HFFc6 (cell line): ENCODE measurements at regions not wholly inside any gene's neighbourhood (a gene's known extent, or its start where the extent isn't known, plus 50 kb on each side); places are given as distances from the start of the nearest gene placed in this dataset.

Experiments
- DNase-seq: peaks from one replicate; pipeline ENCODE4 v3.0.0-alpha.2; 2018
- H3K27ac Mint-ChIP-seq: 2 replicates; pipeline ENCODE4 v1.8.0; 2020; ENCODE audit warnings: mild to moderate bottlenecking, mixed read lengths
- H3K27me3 Mint-ChIP-seq: 2 replicates; pipeline ENCODE4 v1.8.0; 2021; ENCODE audit warnings: mild to moderate bottlenecking, moderate library complexity, mixed read lengths; ENCODE audit not compliant: insufficient read depth
- H3K36me3 Mint-ChIP-seq: 2 replicates; pipeline ENCODE4 v1.8.0; 2021; ENCODE audit warnings: low read depth, mixed read lengths
- H3K4me1 Mint-ChIP-seq: 2 replicates; pipeline ENCODE4 v1.8.0; 2020; ENCODE audit warnings: low read depth, mixed read lengths
- H3K4me3 Mint-ChIP-seq: 2 replicates; pipeline ENCODE4 v1.8.0; 2020; ENCODE audit warnings: mild to moderate bottlenecking, moderate library complexity, mixed read lengths
- H3K9me3 Mint-ChIP-seq: 2 replicates; pipeline ENCODE4 v1.8.0; 2020; ENCODE audit warnings: mild to moderate bottlenecking, mixed read lengths
- CTCF ChIP-seq: fragments of 200-600 bp; sonication (generic); IDR thresholded peaks from 2 replicates; pipeline ENCODE4 v1.5.0; 2021; ENCODE audit warnings: antibody characterized with exemption, mild to moderate bottlenecking

- no peak for DNase-seq
- peaks cover 17% of the 10 kb centered on the region; the same call in 1 of the 2 replicates for H3K27me3 Mint-ChIP-seq
- H3K4me1 Mint-ChIP-seq = no peaks in the 10 kb centered on the region
Measured at GRCh38 chr5:179413086-179413690, 67.9 kb upstream of the ADAMTS2 start.

GRCh38 chr5:179411161-179411841, 66.0 kb upstream of the ADAMTS2 start:
- Mint-ChIP-seq H3K27ac (no peak overlapping the region), H3K27me3 (peaks cover 10% of the 10 kb centered on the region; the same call in 1 of the 2 replicates), H3K4me1 (peaks cover 5% of the 10 kb centered on the region; the same call in 1 of the 2 replicates), H3K36me3 (no peaks in the 10 kb centered on the region), H3K4me3 (no peak overlapping the region), H3K9me3 (no peaks in the 10 kb centered on the region)
- no peak for TF ChIP-seq CTCF
- no peak for DNase-seq

More at GRCh38 chr5:179413086-179413690, 67.9 kb upstream of the ADAMTS2 start:
- Mint-ChIP-seq H3K4me3 (no peak overlapping the region), H3K9me3 (no peaks in the 10 kb centered on the region), H3K27ac (no peak overlapping the region), H3K36me3 (no peaks in the 10 kb centered on the region)
- TF ChIP-seq CTCF = no peak

GRCh38 chr5:179410291-179411160, 65.3 kb upstream of the ADAMTS2 start:
- Mint-ChIP-seq H3K4me3 (no peak overlapping the region), H3K9me3 (no peaks in the 10 kb centered on the region), H3K27me3 (peaks cover 3% of the 10 kb centered on the region; the same call in 1 of the 2 replicates), H3K27ac (no peak overlapping the region), H3K4me1 (peaks cover 5% of the 10 kb centered on the region; the same call in 1 of the 2 replicates), H3K36me3 (no peaks in the 10 kb centered on the region)
- no peak for DNase-seq
- TF ChIP-seq CTCF = no peak

GRCh38 chr5:179409806-179410205, 64.5 kb upstream of the ADAMTS2 start:
- H3K9me3 Mint-ChIP-seq = no peaks in the 10 kb centered on the region
- H3K4me1 Mint-ChIP-seq = peaks cover 5% of the 10 kb centered on the region; the same call in 1 of the 2 replicates
- H3K36me3 Mint-ChIP-seq = no peaks in the 10 kb centered on the region
- TF ChIP-seq CTCF = no peak
- no peak overlapping the region for H3K27ac Mint-ChIP-seq
- DNase-seq = no peak
- no peak overlapping the region for H3K4me3 Mint-ChIP-seq
- H3K27me3 Mint-ChIP-seq = peaks cover 5% of the 10 kb centered on the region; the same call in 1 of the 2 replicates

- H3K9me3 Mint-ChIP-seq = no peaks in the 10 kb centered on the region
- peaks cover 3% of the 10 kb centered on the region; the same call in 1 of the 2 replicates for H3K27me3 Mint-ChIP-seq
- no peak for DNase-seq
- TF ChIP-seq CTCF = no peak
- H3K27ac Mint-ChIP-seq = no peak overlapping the region
- no peak overlapping the region for H3K4me3 Mint-ChIP-seq
- H3K4me1 Mint-ChIP-seq = peaks cover 5% of the 10 kb centered on the region; the same call in 1 of the 2 replicates
- H3K36me3 Mint-ChIP-seq = no peaks in the 10 kb centered on the region
Measured at GRCh38 chr5:179408611-179409010, 63.4 kb upstream of the ADAMTS2 start.
